Loucy (cell line): ENCODE measurements at regions not wholly inside any gene's neighbourhood (a gene's known extent, or its start where the extent isn't known, plus 50 kb on each side); places are given as distances from the start of the nearest gene placed in this dataset.

Experiments used
- EZH2phosphoT487 ChIP-seq: fragments of 200-600 bp; IDR thresholded peaks from 2 replicates; pipeline ENCODE4 v1.6.1; 2018; ENCODE audit warnings: antibody characterized with exemption, mild to moderate bottlenecking, moderate library complexity, borderline replicate concordance
- TF ChIP-seq, protein P1 (sequence below): fragments of 200-600 bp; sonication (generic); conservative IDR thresholded peaks from 2 replicates; pipeline ENCODE4 v1.5.1; 2014; ENCODE audit warnings: mild to moderate bottlenecking, antibody characterized with exemption, low read length

GRCh38 chr9:90142580-90142979 lies 500.0 kb downstream of the DIRAS2 start:
- TF ChIP-seq, protein P1, sequence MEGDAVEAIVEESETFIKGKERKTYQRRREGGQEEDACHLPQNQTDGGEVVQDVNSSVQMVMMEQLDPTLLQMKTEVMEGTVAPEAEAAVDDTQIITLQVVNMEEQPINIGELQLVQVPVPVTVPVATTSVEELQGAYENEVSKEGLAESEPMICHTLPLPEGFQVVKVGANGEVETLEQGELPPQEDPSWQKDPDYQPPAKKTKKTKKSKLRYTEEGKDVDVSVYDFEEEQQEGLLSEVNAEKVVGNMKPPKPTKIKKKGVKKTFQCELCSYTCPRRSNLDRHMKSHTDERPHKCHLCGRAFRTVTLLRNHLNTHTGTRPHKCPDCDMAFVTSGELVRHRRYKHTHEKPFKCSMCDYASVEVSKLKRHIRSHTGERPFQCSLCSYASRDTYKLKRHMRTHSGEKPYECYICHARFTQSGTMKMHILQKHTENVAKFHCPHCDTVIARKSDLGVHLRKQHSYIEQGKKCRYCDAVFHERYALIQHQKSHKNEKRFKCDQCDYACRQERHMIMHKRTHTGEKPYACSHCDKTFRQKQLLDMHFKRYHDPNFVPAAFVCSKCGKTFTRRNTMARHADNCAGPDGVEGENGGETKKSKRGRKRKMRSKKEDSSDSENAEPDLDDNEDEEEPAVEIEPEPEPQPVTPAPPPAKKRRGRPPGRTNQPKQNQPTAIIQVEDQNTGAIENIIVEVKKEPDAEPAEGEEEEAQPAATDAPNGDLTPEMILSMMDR, result peak; percentile 81
- TF ChIP-seq EZH2phosphoT487, result no peak
